Breast epithelium (tissue), 4 donors: ENCODE measurements at regions not wholly inside any gene's neighbourhood (a gene's known extent, or its start where the extent isn't known, plus 50 kb on each side); places are given as distances from the start of the nearest gene placed in this dataset.

Experiments
- DNase-seq, 2 donors: peaks; one replicate each; pipeline ENCODE4 v3.0.0-alpha.2; 2019; ENCODE audit warnings: low spot score in 2 of 2
- H3K27ac ChIP-seq, 2 donors: fragments of 200-600 bp; sonication (generic) in 1 of 2; one replicate each; pipeline ENCODE4 v1.5.1; 2016 to 2019; ENCODE audit warnings: mild to moderate bottlenecking in 1 of 2
- H3K27me3 ChIP-seq, 2 donors: fragments of 200-600 bp; sonication (generic) in 1 of 2; one replicate each; pipeline versions ENCODE4 v1.5.1 to v1.6.0; 2017 to 2019; ENCODE audit warnings: control low read depth in 1 of 2, mild to moderate bottlenecking in 1 of 2
- H3K36me3 ChIP-seq: fragments of 200-600 bp; one replicate; pipeline ENCODE4 v1.5.1; 2019
- H3K4me1 ChIP-seq, 2 donors: fragments of 200-600 bp; sonication (generic); one replicate each; pipeline ENCODE4 v1.5.1; 2016 to 2019; ENCODE audit warnings: control low read depth in 1 of 2
- H3K4me3 ChIP-seq, 3 donors: fragments of 200-600 bp; sonication (generic); 1 replicate in 2 of 3; 2 replicates in 1 of 3; pipeline ENCODE4 v1.5.1; 2016 to 2019; ENCODE audit warnings: mild to moderate bottlenecking in 3 of 3, moderate library complexity in 2 of 3
- H3K9me3 ChIP-seq, 2 donors: fragments of 200-600 bp; sonication (generic) in 1 of 2; one replicate each; pipeline ENCODE4 v1.5.1; 2016 to 2019; ENCODE audit warnings: control low read depth in 1 of 2
- POLR2A ChIP-seq: fragments of 450-650 bp; IDR thresholded peaks from one replicate; pipeline ENCODE4 v1.6.1; 2016; ENCODE audit warnings: antibody characterized with exemption, mild to moderate bottlenecking, moderate library complexity
- POLR2AphosphoS5 ChIP-seq, 3 donors: sonication (generic); formaldehyde crosslinking; IDR thresholded peaks; one replicate each; pipeline ENCODE4 v1.6.1; 2017; ENCODE audit warnings: antibody characterized with exemption in 3 of 3
- intact Hi-C: fragments of 100-400 bp; cut with DNase I; formaldehyde crosslinking; loops from one replicate; pipeline ENCODE4 v1.15.1; 2023; ENCODE audit warnings: low total_unique reads
- TF ChIP-seq, protein P1 (sequence below), 3 donors: fragments of 450-650 bp; IDR thresholded peaks; one replicate each; pipeline ENCODE4 v1.5.1; 2016 to 2017; ENCODE audit warnings: antibody characterized with exemption in 3 of 3, mild to moderate bottlenecking in 3 of 3, moderate library complexity in 3 of 3

DNA sequence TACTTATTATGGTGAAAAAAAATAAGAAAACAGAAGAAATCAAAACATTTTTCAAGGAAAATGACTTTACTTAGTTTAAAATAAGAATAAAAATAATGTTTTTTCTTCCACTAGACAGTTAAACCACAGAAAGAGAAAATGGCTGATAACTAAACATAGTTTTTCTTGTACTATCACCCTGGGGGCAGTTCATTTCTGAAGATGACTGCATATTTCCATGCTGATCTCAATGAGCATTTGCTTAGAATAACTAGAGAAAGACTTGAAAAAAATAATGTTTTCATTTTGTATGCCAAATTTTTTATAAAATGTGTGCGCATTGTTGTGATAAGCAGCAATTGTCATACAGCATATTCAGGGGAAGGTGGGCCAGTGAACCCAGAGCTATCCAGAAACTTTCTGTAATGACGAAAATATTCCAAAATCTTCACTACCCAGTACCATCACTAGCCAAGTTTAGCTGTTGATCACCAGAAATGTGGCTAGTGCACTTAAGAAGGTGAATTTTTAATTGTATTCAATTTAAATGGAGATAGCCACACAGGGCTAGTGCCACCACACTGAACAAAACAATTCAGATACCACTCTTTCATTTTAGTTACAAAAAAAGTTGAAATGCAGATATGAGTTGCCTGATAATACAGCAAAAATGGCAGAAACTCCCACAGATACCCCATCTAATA lies 513.4 kb upstream of the NETO1 start:
- TF ChIP-seq, protein P1, sequence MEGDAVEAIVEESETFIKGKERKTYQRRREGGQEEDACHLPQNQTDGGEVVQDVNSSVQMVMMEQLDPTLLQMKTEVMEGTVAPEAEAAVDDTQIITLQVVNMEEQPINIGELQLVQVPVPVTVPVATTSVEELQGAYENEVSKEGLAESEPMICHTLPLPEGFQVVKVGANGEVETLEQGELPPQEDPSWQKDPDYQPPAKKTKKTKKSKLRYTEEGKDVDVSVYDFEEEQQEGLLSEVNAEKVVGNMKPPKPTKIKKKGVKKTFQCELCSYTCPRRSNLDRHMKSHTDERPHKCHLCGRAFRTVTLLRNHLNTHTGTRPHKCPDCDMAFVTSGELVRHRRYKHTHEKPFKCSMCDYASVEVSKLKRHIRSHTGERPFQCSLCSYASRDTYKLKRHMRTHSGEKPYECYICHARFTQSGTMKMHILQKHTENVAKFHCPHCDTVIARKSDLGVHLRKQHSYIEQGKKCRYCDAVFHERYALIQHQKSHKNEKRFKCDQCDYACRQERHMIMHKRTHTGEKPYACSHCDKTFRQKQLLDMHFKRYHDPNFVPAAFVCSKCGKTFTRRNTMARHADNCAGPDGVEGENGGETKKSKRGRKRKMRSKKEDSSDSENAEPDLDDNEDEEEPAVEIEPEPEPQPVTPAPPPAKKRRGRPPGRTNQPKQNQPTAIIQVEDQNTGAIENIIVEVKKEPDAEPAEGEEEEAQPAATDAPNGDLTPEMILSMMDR (IDR thresholded peaks at IDR 0.05), result no peak
- TF ChIP-seq POLR2AphosphoS5 (IDR thresholded peaks at IDR 0.05) (no peak), POLR2A (no peak)
- no peak overlapping the region for H3K4me3 ChIP-seq
- no peaks in the 10 kb centered on the region for H3K36me3 ChIP-seq
- no peaks in the 10 kb centered on the region for H3K9me3 ChIP-seq
- no peaks in the 10 kb centered on the region for H3K4me1 ChIP-seq
- H3K27me3 ChIP-seq, result no peaks in the 10 kb centered on the region
- intact Hi-C loops, result no loop called here
- DNase-seq, result no peak
- H3K27ac ChIP-seq, result no peak overlapping the region

DNA sequence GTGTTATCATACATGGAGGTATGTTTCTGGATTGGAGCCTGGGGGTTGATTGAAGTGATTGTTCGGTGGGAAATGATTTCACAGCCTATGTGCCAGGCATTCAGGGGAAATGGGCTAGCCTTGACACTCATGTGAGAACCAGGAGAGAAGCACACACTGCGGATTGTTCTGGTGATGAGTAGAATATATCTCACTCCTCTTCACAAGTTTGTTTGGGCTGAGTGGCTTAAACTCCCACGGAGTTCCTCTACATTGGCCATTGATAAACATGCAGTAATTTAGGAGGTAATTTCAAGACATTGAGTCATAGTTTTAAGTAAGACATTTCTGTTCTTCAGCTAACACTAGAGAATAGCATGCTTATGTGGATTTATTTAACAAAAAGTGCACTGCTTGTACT lies 498.9 kb upstream of the NETO1 start:
- Histone ChIP-seq H3K4me3 (no peak overlapping the region), H3K27ac (no peak overlapping the region), H3K27me3 (no peaks in the 10 kb centered on the region), H3K36me3 (no peaks in the 10 kb centered on the region), H3K4me1 (no peaks in the 10 kb centered on the region), H3K9me3 (peaks cover 0 to 5% of the 10 kb centered on the region in 2 donors)
- intact Hi-C loops, result no loop called here
- DNase-seq, result no peak
- no peak for TF ChIP-seq POLR2A
- no peak for TF ChIP-seq POLR2AphosphoS5 (IDR thresholded peaks at IDR 0.05)
- TF ChIP-seq, protein P1 (IDR thresholded peaks at IDR 0.05), result no peak

DNA sequence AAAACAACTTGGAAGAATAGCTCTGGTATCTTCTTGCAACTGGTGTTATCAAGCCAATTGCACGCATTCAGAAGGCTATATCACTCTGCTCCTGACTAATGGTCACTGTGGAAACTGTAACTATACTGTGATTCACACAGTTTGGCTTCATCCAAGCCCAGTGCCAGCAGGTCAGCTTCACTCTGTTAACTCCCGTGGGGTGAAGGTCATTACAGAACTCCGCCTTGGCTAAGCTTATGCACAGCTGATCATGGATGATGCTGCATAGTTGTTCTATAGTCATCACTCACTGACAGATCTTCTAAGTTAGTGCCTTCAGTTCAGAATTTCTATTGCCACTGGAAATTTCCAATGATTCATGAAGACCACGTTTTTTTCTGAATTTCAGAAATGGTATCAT lies 497.2 kb upstream of the NETO1 start:
- H3K27me3 ChIP-seq, result no peaks in the 10 kb centered on the region
- no peak for DNase-seq
- no peaks in the 10 kb centered on the region for H3K9me3 ChIP-seq
- intact Hi-C loops, result no loop called here
- H3K4me3 ChIP-seq, result no peak overlapping the region
- no peaks in the 10 kb centered on the region for H3K36me3 ChIP-seq
- TF ChIP-seq, protein P1 (IDR thresholded peaks at IDR 0.05), result no peak
- TF ChIP-seq POLR2AphosphoS5 (IDR thresholded peaks at IDR 0.05) (no peak), POLR2A (no peak)
- H3K27ac ChIP-seq, result no peak overlapping the region
- no peaks in the 10 kb centered on the region for H3K4me1 ChIP-seq

DNA sequence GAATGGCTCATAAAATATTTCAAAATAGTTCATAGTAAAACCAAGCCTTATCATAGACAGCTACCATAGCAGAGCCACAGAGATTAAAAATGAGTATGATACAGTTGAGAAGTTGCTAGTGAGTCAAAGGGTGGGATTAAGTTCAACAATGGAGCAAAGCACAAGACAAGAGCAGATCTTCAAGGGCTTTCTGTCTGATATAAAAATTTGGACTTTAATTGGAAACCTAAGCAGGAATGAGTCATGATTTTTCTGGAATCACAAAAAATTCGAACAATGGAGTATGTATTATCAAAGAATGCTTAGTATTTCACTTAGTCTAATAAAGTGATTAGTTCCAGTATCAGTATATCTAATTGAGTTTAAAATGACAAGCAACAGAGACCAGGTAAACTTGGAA lies 487.3 kb upstream of the NETO1 start:
- intact Hi-C loops, result no loop called here
- Histone ChIP-seq H3K27me3 (no peaks in the 10 kb centered on the region), H3K4me1 (no peaks in the 10 kb centered on the region), H3K9me3 (no peaks in the 10 kb centered on the region), H3K36me3 (no peaks in the 10 kb centered on the region), H3K27ac (no peak overlapping the region), H3K4me3 (no peak overlapping the region)
- DNase-seq, result no peak
- TF ChIP-seq POLR2AphosphoS5 (IDR thresholded peaks at IDR 0.05), result no peak
- TF ChIP-seq, protein P1 (IDR thresholded peaks at IDR 0.05), result no peak

DNA sequence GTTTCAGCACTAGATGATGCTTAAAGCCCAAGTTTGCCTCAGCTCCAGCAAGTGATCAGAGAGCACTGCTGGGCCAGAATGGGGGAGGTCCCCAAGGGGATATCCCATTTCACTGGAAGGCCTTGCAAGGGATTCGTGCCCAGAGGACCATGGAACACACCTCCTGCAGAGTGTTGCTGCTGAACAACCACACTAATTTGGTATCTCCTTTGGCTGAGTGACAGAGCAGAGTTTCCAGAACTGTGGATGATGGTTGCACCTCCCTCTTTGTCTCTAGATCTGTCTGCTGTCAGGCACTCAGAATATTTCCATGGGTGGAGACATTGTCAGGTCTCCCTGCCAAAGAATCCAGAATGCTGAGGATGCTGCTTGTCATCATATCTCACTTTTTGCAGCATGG lies 484.8 kb upstream of the NETO1 start:
- H3K4me3 ChIP-seq, result no peak overlapping the region
- no peaks in the 10 kb centered on the region for H3K36me3 ChIP-seq
- DNase-seq, result no peak
- no peaks in the 10 kb centered on the region for H3K9me3 ChIP-seq
- intact Hi-C loops, result no loop called here
- no peaks in the 10 kb centered on the region for H3K4me1 ChIP-seq
- TF ChIP-seq POLR2A, result no peak
- no peak for TF ChIP-seq POLR2AphosphoS5 (IDR thresholded peaks at IDR 0.05)
- TF ChIP-seq, protein P1 (IDR thresholded peaks at IDR 0.05), result no peak
- no peaks in the 10 kb centered on the region for H3K27me3 ChIP-seq
- no peak overlapping the region for H3K27ac ChIP-seq
